Hepatocyte (in vitro differentiated cells): ENCODE measurements at regions not wholly inside any gene's neighbourhood (a gene's known extent, or its start where the extent isn't known, plus 50 kb on each side); places are given as distances from the start of the nearest gene placed in this dataset.

ENCODE experiments used
- DNase-seq: peaks from one replicate; pipeline ENCODE4 v3.0.0-alpha.2; 2016; ENCODE audit warnings: low spot score
- H2AFZ ChIP-seq: fragments of 200-600 bp; sonication (generic); 2 replicates; pipeline ENCODE4 v1.6.0; 2016; ENCODE audit warnings: antibody characterized with exemption, mild to moderate bottlenecking
- H3K27ac ChIP-seq: fragments of 200-600 bp; sonication (generic); 2 replicates; pipeline ENCODE4 v1.5.1; 2016; ENCODE audit warnings: mild to moderate bottlenecking
- H3K27me3 ChIP-seq: fragments of 200-600 bp; sonication (generic); 2 replicates; pipeline ENCODE4 v1.6.1; 2016
- H3K36me3 ChIP-seq: fragments of 200-600 bp; sonication (generic); replicated peaks from 2 replicates; pipeline ENCODE4 v1.5.1; 2016; ENCODE audit warnings: low read depth; ENCODE audit not compliant: insufficient read depth
- H3K4me1 ChIP-seq: fragments of 200-600 bp; sonication (generic); 2 replicates; pipeline ENCODE4 v1.5.1; 2016; ENCODE audit warnings: mild to moderate bottlenecking, moderate library complexity; ENCODE audit not compliant: insufficient read depth
- H3K4me2 ChIP-seq: fragments of 200-600 bp; sonication (generic); 2 replicates; pipeline ENCODE4 v1.6.0; 2016
- H3K4me3 ChIP-seq: fragments of 200-600 bp; sonication (generic); 2 replicates; pipeline ENCODE4 v1.5.1; 2016; ENCODE audit warnings: mild to moderate bottlenecking
- H3K79me2 ChIP-seq: fragments of 200-600 bp; sonication (generic); 2 replicates; pipeline ENCODE4 v1.6.0; 2017; ENCODE audit warnings: mild to moderate bottlenecking
- H3K9me2 ChIP-seq: fragments of 200-600 bp; sonication (generic); replicated peaks from 2 replicates; pipeline ENCODE4 v1.6.0; 2017; ENCODE audit warnings: mild to moderate bottlenecking; ENCODE audit not compliant: insufficient read depth
- H3K9me3 ChIP-seq: fragments of 200-600 bp; sonication (generic); 2 replicates; pipeline ENCODE4 v1.5.1; 2016; ENCODE audit warnings: low read depth, mild to moderate bottlenecking
- H4K20me1 ChIP-seq: fragments of 200-600 bp; sonication (generic); 2 replicates; pipeline ENCODE4 v1.6.0; 2016; ENCODE audit warnings: mild to moderate bottlenecking; ENCODE audit not compliant: insufficient read depth, poor library complexity, severe bottlenecking
- CTCF ChIP-seq: fragments of 200-600 bp; sonication (generic); IDR thresholded peaks from 2 replicates; pipeline ENCODE4 v1.5.1; 2016; ENCODE audit warnings: antibody characterized with exemption, mild to moderate bottlenecking; ENCODE audit not compliant: poor library complexity
- EZH2 ChIP-seq: fragments of 200-600 bp; sonication (generic); IDR thresholded peaks from 2 replicates; pipeline ENCODE4 v1.6.1; 2016; ENCODE audit warnings: antibody characterized with exemption, mild to moderate bottlenecking, borderline replicate concordance
- EZH2phosphoT487 ChIP-seq: fragments of 200-600 bp; sonication (generic); IDR thresholded peaks from one replicate; pipeline ENCODE4 v1.6.1; 2018; ENCODE audit warnings: antibody characterized with exemption, mild to moderate bottlenecking, low read depth, moderate library complexity; ENCODE audit not compliant: unreplicated experiment, severe bottlenecking
- WGBS: methylation state at CpG from one replicate; pipeline ENCODE4 v1.1.6; 2016; ENCODE audit warnings: low lambda C conversion rate; ENCODE audit errors: missing lambda C conversion rate; 5-methylcytosine and 5-hydroxymethylcytosine counted together

- 98% methylated on average over 6 of the region's 6 CpGs for WGBS
- Histone ChIP-seq H3K36me3 (no peaks in the 10 kb centered on the region), H4K20me1 (no peaks in the 10 kb centered on the region), H3K27ac (no peak overlapping the region), H3K27me3 (no peaks in the 10 kb centered on the region), H3K4me1 (no peaks in the 10 kb centered on the region), H2AFZ (no peak overlapping the region), H3K4me2 (no peak overlapping the region), H3K79me2 (no peaks in the 10 kb centered on the region), H3K9me2 (no peaks in the 10 kb centered on the region), H3K9me3 (no peaks in the 10 kb centered on the region), H3K4me3 (no peak overlapping the region)
- TF ChIP-seq EZH2 (no peak), EZH2phosphoT487 (no peak), CTCF (no peak)
- DNase-seq: no peak
Observed at GRCh38 chr11:71135112-71135511, 117.3 kb downstream of the SHANK2 start.

GRCh38 chr11:71133946-71134345, 118.4 kb downstream of the SHANK2 start:
- H3K4me3 ChIP-seq: no peak overlapping the region
- no peak for DNase-seq
- no peak overlapping the region for H2AFZ ChIP-seq
- H3K27ac ChIP-seq: no peak overlapping the region
- TF ChIP-seq EZH2phosphoT487 (no peak), EZH2 (no peak), CTCF (no peak)
- no peaks in the 10 kb centered on the region for H3K27me3 ChIP-seq
- no peaks in the 10 kb centered on the region for H3K36me3 ChIP-seq
- no peaks in the 10 kb centered on the region for H4K20me1 ChIP-seq
- H3K9me3 ChIP-seq: no peaks in the 10 kb centered on the region
- no peaks in the 10 kb centered on the region for H3K9me2 ChIP-seq
- no peaks in the 10 kb centered on the region for H3K4me1 ChIP-seq
- H3K4me2 ChIP-seq: no peak overlapping the region
- H3K79me2 ChIP-seq: no peaks in the 10 kb centered on the region
- WGBS: 94% methylated on average over 9 of the region's 9 CpGs

- Histone ChIP-seq H4K20me1 (no peaks in the 10 kb centered on the region), H3K36me3 (no peaks in the 10 kb centered on the region), H3K4me3 (no peak overlapping the region), H3K4me2 (no peak overlapping the region), H3K9me2 (no peaks in the 10 kb centered on the region), H2AFZ (no peak overlapping the region), H3K27me3 (no peaks in the 10 kb centered on the region), H3K79me2 (no peaks in the 10 kb centered on the region), H3K9me3 (no peaks in the 10 kb centered on the region), H3K4me1 (no peaks in the 10 kb centered on the region), H3K27ac (no peak overlapping the region)
- 58% methylated on average over 15 of the region's 15 CpGs for WGBS
- no peak for DNase-seq
- TF ChIP-seq EZH2phosphoT487 (no peak), CTCF (no peak), EZH2 (no peak)
Observed at GRCh38 chr11:71131861-71132260, 120.5 kb downstream of the SHANK2 start.

- Histone ChIP-seq H3K27me3 (no peaks in the 10 kb centered on the region), H4K20me1 (no peaks in the 10 kb centered on the region), H3K9me2 (no peaks in the 10 kb centered on the region), H2AFZ (no peak overlapping the region), H3K9me3 (no peaks in the 10 kb centered on the region), H3K4me3 (no peak overlapping the region), H3K27ac (no peak overlapping the region), H3K79me2 (no peaks in the 10 kb centered on the region), H3K4me1 (no peaks in the 10 kb centered on the region), H3K36me3 (no peaks in the 10 kb centered on the region), H3K4me2 (no peak overlapping the region)
- no peak for TF ChIP-seq CTCF
- TF ChIP-seq EZH2: no peak
- no peak for TF ChIP-seq EZH2phosphoT487
- no peak for DNase-seq
- 90% methylated on average over 8 of the region's 8 CpGs for WGBS
Observed at GRCh38 chr11:71130106-71130505, 122.3 kb downstream of the SHANK2 start.
